ENCODE measurements at regions not wholly inside any gene's neighbourhood (a gene's known extent, or its start where the extent isn't known, plus 50 kb on each side); places are given as distances from the start of the nearest gene placed in this dataset.
A peak's percentile ranks its signal among the peaks of the same experiment; 100 is the strongest.

DNA sequence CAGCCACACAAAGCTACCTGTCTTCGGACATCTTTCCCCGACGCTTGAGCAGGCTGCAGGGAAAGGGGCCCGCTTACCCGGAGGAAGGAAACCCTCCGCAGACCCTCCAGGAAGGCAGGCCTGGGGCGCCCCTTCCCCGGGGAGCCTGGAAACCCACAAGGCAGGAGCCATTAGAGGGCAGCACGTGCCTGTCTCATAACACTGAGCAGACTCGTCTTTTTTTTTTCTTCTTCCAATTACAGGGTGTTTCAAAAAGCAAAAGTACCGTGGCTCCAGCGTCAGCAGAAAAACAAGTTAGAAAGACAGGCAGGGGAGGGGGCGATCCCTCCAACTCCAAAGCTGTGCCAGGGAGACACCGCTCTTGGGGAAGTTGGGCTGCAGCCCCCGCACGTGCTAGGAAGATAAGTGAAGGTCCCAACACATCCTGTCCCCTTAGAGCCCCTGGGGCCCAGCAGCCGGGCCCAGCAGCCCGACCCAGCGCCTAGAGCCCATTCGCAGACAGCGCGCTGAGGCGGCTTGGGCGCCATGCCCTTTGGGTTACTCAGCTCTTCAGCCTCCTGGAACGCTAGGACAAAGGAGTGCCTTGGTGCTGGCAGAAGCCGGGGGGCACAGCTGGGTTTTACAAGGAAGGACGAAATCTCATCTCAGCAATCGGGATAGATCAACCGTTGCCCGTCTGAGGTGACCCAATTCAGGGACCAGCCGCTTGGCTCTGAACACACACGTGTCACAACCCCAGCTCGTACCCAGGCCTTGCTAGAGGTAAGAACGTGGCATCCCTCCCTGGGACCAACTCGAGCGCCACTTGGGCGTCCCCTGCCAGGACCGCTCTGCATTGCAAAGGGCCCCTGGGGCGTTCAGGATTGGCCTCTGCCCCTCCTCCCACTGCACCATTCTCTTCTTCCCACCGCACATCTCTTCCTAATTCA, 136.3 kb downstream of the LY86 start:
- peak; percentile 80 for DNase-seq
- Histone ChIP-seq H3K56ac (ENCODE audit: insufficient read length, low read depth, low read length) (no peak overlapping the region), H4K20me1 (ENCODE audit: control insufficient read depth, insufficient read depth, insufficient read length) (no peaks in the 10 kb centered on the region), H3K4me2 (ENCODE audit: insufficient read depth, insufficient read length, low read length) (peak overlapping the region; percentile 35), H2AK5ac (ENCODE audit: insufficient read length, low read length) (no peak overlapping the region), H3K4ac (ENCODE audit: low read depth, low read length) (no peak overlapping the region), H2BK15ac (ENCODE audit: low read depth, low read length) (no peak overlapping the region), H2BK20ac (ENCODE audit: low read depth, low read length, poor library complexity, severe bottlenecking) (no peak overlapping the region), H3K14ac (ENCODE audit: insufficient read depth, low read length) (peak overlapping the region; percentile 36), H2BK12ac (ENCODE audit: insufficient read length, low read depth, low read length) (peak overlapping the region; percentile 22), H4K8ac (replicated peaks; ENCODE audit: insufficient read length, low read depth, low read length) (no peak overlapping the region), H3K18ac (ENCODE audit: insufficient read length, low read depth, low read length) (peak overlapping the region; percentile 36), H3K4me1 (ENCODE audit: insufficient read depth, low read length) (peaks cover 4% of the 10 kb centered on the region; the same call in 1 of the 2 replicates), H4K91ac (ENCODE audit: insufficient read length, low read depth, low read length) (peak overlapping the region; percentile 11), H3K23me2 (ENCODE audit: insufficient read length, low read depth, low read length, poor library complexity, severe bottlenecking) (peaks cover 5% of the 10 kb centered on the region), H2AFZ (ENCODE audit: low read length) (no peak overlapping the region), H3K79me2 (ENCODE audit: insufficient read depth, low read length) (no peaks in the 10 kb centered on the region), H2BK5ac (ENCODE audit: insufficient read length, low read length) (no peak overlapping the region), H3T11ph (ENCODE audit: low read length) (no peak overlapping the region), H3K9me3 (ENCODE audit: control insufficient read depth, low read depth, low read length) (no peaks in the 10 kb centered on the region), H3K27me3 (ENCODE audit: insufficient read depth, low read length) (no peaks in the 10 kb centered on the region), H4K5ac (ENCODE audit: insufficient read length, low read depth, low read length) (no peak overlapping the region), H2BK120ac (ENCODE audit: low read depth, low read length, poor library complexity, severe bottlenecking) (no peak overlapping the region), H3K79me1 (ENCODE audit: insufficient read depth, low read depth, low read length, poor library complexity, severe bottlenecking) (no peaks in the 10 kb centered on the region), H3K23ac (ENCODE audit: insufficient read length, low read depth, low read length) (no peak overlapping the region), H3K27ac (ENCODE audit: insufficient read length, low read depth, low read length) (no peak overlapping the region), H3K9ac (ENCODE audit: extremely low read depth, insufficient read length, low read length) (no peak overlapping the region)
- Mint-ChIP-seq H3K36me3 (ENCODE audit: insufficient read depth in 1 of 3, low read depth in 3 of 3) (no peaks in the 10 kb centered on the region; a peak in 1 of 7 replicates), H3K4me3 (peak overlapping the region; percentile 27 to 50; a peak in 4 of 5 replicates), H3K9me3 (no peaks in the 10 kb centered on the region), H3K27ac (peak overlapping the region in 2 of 3 experiments; percentile 22 to 89; a peak in 3 of 7 replicates), H3K4me1 (peaks cover 51 to 54% of the 10 kb centered on the region in 2 experiments), H3K27me3 (ENCODE audit: low read depth) (peaks cover 29% of the 10 kb centered on the region)
- TF ChIP-seq, protein P1, sequence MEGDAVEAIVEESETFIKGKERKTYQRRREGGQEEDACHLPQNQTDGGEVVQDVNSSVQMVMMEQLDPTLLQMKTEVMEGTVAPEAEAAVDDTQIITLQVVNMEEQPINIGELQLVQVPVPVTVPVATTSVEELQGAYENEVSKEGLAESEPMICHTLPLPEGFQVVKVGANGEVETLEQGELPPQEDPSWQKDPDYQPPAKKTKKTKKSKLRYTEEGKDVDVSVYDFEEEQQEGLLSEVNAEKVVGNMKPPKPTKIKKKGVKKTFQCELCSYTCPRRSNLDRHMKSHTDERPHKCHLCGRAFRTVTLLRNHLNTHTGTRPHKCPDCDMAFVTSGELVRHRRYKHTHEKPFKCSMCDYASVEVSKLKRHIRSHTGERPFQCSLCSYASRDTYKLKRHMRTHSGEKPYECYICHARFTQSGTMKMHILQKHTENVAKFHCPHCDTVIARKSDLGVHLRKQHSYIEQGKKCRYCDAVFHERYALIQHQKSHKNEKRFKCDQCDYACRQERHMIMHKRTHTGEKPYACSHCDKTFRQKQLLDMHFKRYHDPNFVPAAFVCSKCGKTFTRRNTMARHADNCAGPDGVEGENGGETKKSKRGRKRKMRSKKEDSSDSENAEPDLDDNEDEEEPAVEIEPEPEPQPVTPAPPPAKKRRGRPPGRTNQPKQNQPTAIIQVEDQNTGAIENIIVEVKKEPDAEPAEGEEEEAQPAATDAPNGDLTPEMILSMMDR (conservative IDR thresholded peaks at IDR 0.05), result peak; percentile 76
- no CpG with 5 or more reads among the region's 40 CpGs for WGBS (ENCODE audit: extremely low coverage, insufficient read length, low lambda C conversion rate)
